Retinal pigment epithelial cell (primary cell): ENCODE measurements at regions not wholly inside any gene's neighbourhood (a gene's known extent, or its start where the extent isn't known, plus 50 kb on each side); places are given as distances from the start of the nearest gene placed in this dataset.

Experiments used
- DNase-seq: peaks from one replicate; pipeline ENCODE4 v3.0.0-alpha.2; 2010; ENCODE audit warnings: low read depth
- H3K4me3 ChIP-seq: 2 replicates; pipeline ENCODE4 v1.5.1; 2011; ENCODE audit warnings: mild to moderate bottlenecking, low read length, control low read depth, moderate library complexity
- CTCF ChIP-seq: conservative IDR thresholded peaks from 2 replicates; pipeline ENCODE4 v1.5.1; 2011; ENCODE audit warnings: low read depth, low read length, control low read depth, inconsistent platforms

- TF ChIP-seq CTCF = no peak
- no peak overlapping the region for H3K4me3 ChIP-seq
- DNase-seq = no peak
These were observed 79.5 kb upstream of the CCL1 start for GRCh38 chr17:34442387-34443111.

DNA sequence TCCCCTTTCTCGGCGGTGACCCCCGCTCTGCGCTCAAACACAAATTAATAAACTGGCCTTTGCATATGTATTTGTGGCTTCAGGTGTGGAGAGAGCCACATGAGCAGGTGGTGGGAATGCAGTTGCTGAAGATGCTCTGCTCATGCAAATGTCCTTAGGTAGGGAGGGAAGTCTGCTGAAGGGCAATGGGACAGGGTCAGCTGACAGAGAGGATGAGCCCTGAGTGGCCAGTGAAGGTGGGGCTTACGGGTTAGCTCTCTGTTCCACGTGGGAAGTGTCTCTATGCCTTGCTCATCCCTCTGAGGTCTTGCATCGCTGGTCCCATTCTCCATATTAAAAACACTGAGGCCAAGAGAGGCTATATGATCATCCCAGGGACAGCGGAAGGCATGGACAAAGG lies 74.2 kb upstream of the CCL1 start:
- no peak for DNase-seq
- no peak overlapping the region for H3K4me3 ChIP-seq
- TF ChIP-seq CTCF = no peak

- no peak for TF ChIP-seq CTCF
- no peak overlapping the region for H3K4me3 ChIP-seq
- no peak for DNase-seq
These were observed 73.6 kb upstream of the CCL1 start for GRCh38 chr17:34436607-34437006.

DNA sequence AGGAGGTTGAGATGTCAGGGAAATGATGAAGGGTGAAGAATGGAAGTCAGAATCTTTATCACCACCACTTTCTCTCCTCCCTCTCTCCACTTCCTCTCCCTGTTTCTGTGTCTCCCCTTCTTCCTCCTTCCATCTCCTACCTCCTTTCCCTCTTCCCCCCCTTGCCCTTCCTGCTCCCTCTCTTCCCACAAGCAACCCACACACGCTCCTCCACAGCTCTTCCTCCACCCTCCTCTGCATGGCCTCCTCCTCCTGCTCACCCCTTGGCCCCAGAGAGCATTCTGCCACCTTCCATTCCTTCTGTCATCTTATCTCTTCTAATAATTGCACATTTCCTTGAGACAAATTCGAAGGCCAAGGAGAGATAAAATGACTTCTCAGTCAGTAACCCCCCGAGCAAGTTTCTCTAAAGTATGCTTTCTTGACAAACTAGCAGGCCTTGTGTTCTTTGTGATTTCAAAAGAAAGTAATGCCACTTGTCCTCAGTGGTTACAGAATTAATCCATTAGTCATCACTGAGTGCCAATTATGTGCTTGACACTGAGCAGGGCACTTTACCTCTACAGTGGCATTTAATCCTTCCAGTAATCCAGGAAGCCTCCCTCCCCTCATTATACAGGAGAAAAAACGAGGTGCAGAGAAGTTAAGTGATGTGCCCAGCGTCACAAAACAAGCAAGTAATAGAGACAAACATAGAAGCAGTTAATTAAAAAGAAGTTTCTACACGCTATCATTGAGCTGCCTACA lies 72.3 kb upstream of the CCL1 start:
- DNase-seq = no peak
- no peak overlapping the region for H3K4me3 ChIP-seq
- TF ChIP-seq CTCF = no peak

DNA sequence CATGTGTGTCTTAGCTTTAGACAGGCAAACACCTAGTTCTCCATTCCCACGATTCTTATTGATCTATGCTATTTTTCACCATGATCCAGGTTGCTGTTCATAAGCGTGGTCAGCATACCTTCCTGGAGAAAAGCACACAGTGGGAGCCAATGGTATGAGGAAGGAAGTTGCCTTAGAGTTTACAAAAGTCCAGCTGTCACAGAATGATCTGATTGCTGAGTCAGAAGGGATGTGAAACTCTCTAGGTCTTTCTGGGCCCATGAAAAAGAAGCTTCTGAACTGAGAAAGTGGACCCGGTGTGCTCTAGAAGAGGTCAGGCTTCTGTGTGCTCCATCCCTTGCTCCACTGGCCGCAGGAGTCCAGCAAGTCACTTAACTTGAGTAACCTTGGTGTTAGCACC lies 71.0 kb upstream of the CCL1 start:
- TF ChIP-seq CTCF = no peak
- no peak overlapping the region for H3K4me3 ChIP-seq
- no peak for DNase-seq

DNA sequence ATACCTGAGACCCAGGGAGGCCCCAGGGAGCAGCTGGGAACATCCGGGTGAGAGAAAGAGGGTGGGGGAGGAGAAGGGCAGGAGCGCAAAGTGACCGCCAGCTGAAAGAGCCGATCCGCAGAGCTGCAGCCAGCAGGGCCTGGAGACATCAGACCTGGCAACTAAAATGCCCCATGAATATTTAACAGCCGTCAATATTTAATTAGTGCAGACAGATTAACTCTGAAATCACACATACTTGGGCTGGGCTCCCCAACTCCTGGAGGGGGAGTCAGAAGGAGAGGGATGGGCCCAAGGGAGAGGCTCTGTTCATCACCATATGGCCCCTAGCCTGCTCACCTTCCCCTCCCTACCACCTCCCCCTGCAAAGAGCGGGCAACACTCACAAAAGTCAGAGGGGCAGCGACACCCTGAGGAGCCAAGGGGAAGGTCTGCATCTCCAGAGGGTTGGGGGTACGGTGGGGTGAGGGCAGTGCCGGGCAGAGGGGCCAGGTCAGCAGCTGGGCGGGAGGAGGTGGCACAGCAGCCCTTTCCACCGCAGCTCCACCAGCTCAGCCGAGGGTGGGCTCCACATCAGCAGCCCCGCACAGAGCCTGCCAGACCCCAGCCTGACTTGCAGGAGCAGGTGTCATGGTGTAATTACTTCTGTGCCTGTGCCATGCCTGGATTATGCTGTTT lies 61.9 kb upstream of the CCL1 start:
- DNase-seq = no peak
- H3K4me3 ChIP-seq = no peak overlapping the region
- TF ChIP-seq CTCF = no peak
